ENCODE measurements at regions not wholly inside any gene's neighbourhood (a gene's known extent, or its start where the extent isn't known, plus 50 kb on each side); places are given as distances from the start of the nearest gene placed in this dataset.

DNA sequence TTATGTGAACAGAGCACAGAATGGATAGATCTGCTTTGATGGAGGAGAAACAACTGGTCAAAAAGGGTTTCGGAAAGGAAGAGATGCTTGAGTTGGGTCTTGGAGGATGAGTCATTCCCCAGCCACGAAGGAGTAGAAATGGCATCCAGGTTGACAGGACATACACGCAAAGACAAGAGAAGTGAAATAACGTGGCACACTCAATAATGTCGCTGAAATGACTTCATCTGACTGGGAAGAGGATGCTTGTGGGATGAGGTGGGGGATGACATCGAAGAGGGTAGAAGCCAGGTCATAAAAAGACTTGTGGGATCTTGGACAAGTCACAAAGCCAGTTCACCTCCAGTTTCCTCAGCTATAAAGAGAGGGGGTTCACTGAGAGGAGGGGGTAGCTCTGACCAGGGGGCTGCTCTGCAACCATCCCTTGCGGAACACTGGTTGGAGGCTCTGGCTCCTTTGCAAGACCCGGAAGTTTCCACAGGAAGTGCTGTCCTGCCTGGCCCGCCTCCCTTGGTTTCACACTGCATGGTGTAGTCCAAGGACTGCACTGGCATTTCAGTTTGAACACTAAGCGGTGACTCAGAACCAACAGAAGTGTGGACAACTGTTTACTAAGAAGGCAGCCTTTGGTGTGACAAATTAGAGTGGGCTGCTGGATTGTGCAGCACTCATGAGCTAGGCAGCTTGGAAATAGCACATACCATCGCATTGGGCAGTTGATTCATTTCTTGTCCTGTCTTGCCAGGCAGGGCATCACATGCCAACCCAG lies 189.9 kb upstream of the ADO start:
- H3K9me3 Mint-ChIP-seq (ENCODE audit: low read depth), result no peaks in the 10 kb centered on the region
- H3K4me1 Mint-ChIP-seq (ENCODE audit: low read depth), result peaks cover 40% of the 10 kb centered on the region
- H3K4me3 Mint-ChIP-seq, result no peak overlapping the region
- H3K27ac Mint-ChIP-seq, result no peak overlapping the region
- H3K27me3 Mint-ChIP-seq, result no peaks in the 10 kb centered on the region
- no peaks in the 10 kb centered on the region for H3K36me3 Mint-ChIP-seq

DNA sequence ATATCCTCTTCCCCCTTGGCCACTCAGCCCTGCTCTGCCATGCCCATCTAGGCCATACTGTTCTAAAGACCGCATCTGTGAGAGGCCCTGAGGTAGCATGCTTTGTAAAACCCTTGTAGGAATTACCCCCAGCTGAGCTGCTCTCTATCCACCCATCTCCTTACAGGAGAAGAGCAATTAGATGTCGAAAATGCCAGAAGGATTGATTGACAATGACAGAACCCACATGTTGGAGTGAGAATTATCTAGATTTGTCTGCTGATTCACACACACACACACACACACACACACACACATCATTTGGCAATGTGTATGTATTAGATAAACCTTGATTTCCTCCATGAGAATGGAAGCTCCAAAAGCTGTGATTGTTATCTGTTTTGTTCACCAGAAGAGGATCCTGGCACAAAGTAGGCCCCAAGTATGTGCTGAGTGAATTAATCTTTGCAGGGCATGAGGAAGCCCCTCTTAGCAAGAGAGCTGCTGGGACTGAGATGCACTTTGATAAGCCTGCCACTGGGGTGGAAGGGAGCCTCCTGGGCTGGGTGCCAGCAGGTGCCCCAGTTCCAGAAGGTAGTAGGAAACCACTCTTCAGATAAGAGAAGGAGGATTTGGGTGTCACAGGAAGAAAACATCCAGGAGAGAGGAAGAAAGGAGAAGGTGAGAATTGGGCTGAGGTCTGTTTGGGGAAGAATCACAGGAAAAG lies 187.5 kb upstream of the ADO start:
- no peak overlapping the region for H3K4me3 Mint-ChIP-seq
- H3K27me3 Mint-ChIP-seq, result no peaks in the 10 kb centered on the region
- peaks cover 2% of the 10 kb centered on the region for H3K36me3 Mint-ChIP-seq
- no peak overlapping the region for H3K27ac Mint-ChIP-seq
- no peaks in the 10 kb centered on the region for H3K9me3 Mint-ChIP-seq (ENCODE audit: low read depth)
- H3K4me1 Mint-ChIP-seq (ENCODE audit: low read depth), result peaks cover 33% of the 10 kb centered on the region

DNA sequence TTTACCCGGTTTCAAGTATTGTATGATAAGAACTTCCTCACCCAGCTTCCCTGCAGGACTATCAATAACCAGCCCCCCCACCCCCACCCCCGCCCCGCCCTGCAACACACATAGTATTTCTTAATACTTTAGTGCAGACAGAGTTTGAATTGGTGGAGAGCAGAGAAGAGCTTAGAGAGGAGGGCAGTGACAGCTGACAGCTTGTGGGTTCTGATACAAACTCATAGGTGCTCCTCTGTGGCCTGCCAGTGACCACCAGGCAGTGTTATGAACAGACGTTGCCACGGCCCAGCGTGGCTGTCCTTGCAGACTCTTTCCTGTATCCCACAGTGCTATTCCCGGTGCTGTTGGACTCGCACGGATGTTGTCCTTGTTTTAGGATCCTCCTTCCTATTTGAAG lies 186.9 kb upstream of the ADO start:
- H3K36me3 Mint-ChIP-seq, result peaks cover 2% of the 10 kb centered on the region
- H3K9me3 Mint-ChIP-seq (ENCODE audit: low read depth), result no peaks in the 10 kb centered on the region
- no peaks in the 10 kb centered on the region for H3K27me3 Mint-ChIP-seq
- H3K4me1 Mint-ChIP-seq (ENCODE audit: low read depth), result peaks cover 29% of the 10 kb centered on the region
- H3K4me3 Mint-ChIP-seq, result no peak overlapping the region
- H3K27ac Mint-ChIP-seq, result no peak overlapping the region

DNA sequence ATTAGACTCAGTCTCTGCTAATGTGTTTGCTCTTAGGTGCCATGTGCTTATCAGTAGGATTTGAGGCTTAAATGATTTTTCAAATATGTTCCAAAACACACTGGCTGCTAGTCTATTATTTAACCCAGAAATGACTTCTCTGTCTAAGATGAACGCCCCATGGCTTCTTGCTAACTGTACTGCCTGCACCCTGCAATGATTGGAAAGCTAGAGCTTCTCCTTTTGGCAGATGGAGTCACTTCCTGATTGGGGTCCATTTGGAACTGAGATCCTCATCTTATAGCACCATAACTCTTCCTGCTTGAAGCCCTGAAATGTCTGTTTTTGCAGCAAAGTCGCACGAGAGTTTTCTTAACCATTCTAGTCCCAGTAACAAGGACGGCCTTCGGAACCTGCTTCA lies 186.5 kb upstream of the ADO start:
- Mint-ChIP-seq H3K27me3 (no peaks in the 10 kb centered on the region), H3K4me1 (ENCODE audit: low read depth) (peaks cover 27% of the 10 kb centered on the region)

DNA sequence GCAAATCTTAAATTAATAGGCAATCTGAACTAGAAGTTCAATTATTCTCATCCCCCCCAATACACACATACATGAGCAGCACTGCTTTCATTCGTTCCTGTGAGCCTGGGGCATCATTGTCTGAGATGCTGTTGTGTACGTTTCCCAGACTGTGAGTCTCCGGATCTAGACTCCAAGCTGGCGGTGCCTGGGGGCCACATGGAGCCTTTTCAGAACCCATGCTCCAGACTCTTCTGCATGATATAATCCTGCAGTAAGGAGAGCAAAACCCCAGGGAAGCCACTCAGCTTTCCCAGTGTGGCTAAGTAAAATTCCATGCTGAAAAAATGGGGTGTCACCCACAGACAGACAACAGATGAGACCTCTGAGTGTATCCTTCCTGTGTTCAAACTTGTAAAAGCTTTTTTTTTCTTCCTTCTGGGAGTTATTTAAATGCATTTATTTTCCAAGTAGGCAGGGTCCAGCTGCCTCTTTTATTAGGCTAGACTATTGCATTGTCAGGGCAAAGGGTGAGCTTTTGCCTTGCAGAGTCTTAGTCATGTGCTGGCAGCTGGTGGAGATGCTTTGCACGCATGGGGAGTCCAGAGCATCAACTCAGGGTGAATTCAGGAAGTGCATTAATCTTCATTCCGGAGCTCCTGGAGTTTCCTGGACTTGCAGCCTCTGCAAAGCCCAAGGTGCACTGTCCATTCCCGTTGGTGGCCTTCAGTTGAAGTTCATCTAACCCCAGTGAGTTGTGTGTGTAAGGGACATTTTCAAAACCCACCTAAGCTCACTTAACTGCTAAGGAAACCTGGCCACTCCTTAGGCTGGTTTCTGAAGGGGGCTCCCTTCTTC lies 185.7 kb upstream of the ADO start:
- Mint-ChIP-seq H3K9me3 (ENCODE audit: low read depth) (no peaks in the 10 kb centered on the region), H3K36me3 (peaks cover 2% of the 10 kb centered on the region), H3K4me1 (ENCODE audit: low read depth) (peaks cover 23% of the 10 kb centered on the region), H3K27ac (no peak overlapping the region), H3K27me3 (no peaks in the 10 kb centered on the region), H3K4me3 (no peak overlapping the region)

More for the DNA sequence above, 186.5 kb upstream of the ADO start:
- H3K4me3 Mint-ChIP-seq, result no peak overlapping the region
- H3K9me3 Mint-ChIP-seq (ENCODE audit: low read depth), result no peaks in the 10 kb centered on the region
- H3K27ac Mint-ChIP-seq, result no peak overlapping the region
- peaks cover 2% of the 10 kb centered on the region for H3K36me3 Mint-ChIP-seq

DNA sequence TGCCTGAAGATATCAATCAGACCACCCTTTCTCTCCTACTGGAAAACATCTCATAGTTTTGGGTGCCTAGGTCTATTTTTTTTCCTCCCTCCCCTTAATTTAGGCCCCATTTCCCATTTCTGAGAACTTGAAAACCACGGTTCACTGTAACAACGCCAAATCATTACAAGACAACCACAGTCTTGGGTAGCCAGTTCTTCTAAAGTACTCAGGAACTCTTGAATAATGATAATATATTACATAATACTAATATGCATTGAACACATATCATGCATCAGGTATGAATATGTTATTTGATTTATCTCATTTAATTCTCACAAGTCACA lies 185.1 kb upstream of the ADO start:
- peaks cover 2% of the 10 kb centered on the region for H3K36me3 Mint-ChIP-seq
- no peaks in the 10 kb centered on the region for H3K27me3 Mint-ChIP-seq
- no peak overlapping the region for H3K4me3 Mint-ChIP-seq
- H3K9me3 Mint-ChIP-seq (ENCODE audit: low read depth), result no peaks in the 10 kb centered on the region
- H3K4me1 Mint-ChIP-seq (ENCODE audit: low read depth), result peaks cover 18% of the 10 kb centered on the region
- H3K27ac Mint-ChIP-seq, result no peak overlapping the region

DNA sequence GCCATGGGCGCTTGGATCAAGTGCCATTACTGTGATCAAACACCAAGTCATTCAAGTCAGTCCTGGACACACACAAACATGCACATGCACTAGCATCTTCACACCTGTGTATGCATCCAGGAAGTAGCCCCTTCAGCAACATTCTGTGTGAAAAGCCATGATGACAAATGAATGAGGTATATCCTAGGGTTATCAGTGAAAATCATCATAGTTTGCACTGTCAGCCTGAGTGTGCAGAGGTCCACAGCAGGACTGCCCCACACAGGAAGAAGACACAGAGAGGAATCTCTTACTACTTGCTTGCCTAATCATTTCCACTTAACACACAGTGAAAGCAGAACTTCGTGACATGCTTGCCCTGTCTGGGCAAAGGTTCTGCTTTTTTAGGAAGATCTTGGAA lies 184.0 kb upstream of the ADO start:
- Mint-ChIP-seq H3K9me3 (ENCODE audit: low read depth) (no peaks in the 10 kb centered on the region), H3K27ac (no peak overlapping the region), H3K4me3 (no peak overlapping the region), H3K27me3 (no peaks in the 10 kb centered on the region), H3K36me3 (peaks cover 2% of the 10 kb centered on the region), H3K4me1 (ENCODE audit: low read depth) (peaks cover 11% of the 10 kb centered on the region)

DNA sequence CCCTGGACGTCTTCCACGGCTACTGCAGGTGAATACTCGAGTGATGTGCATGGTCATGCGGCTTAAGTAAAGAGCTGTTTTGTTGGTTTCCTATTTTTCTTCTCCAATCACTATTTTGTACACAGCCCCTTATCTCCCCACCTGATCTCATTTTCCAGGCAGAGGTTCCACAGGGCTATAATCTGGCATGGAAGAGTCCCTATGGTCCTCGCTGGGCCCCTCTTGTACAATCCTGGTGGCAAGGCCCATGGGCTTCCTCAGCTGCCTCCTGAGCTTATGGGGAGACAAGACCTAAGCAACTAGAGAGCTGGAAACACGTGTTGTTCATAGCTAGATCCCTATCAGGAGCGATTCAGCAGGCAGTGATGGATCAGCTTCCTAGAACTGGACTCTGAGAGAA lies 181.3 kb upstream of the ADO start:
- Mint-ChIP-seq H3K4me3 (no peak overlapping the region), H3K4me1 (ENCODE audit: low read depth) (peaks cover 15% of the 10 kb centered on the region), H3K36me3 (peaks cover 2% of the 10 kb centered on the region), H3K9me3 (ENCODE audit: low read depth) (no peaks in the 10 kb centered on the region), H3K27me3 (no peaks in the 10 kb centered on the region), H3K27ac (no peak overlapping the region)

DNA sequence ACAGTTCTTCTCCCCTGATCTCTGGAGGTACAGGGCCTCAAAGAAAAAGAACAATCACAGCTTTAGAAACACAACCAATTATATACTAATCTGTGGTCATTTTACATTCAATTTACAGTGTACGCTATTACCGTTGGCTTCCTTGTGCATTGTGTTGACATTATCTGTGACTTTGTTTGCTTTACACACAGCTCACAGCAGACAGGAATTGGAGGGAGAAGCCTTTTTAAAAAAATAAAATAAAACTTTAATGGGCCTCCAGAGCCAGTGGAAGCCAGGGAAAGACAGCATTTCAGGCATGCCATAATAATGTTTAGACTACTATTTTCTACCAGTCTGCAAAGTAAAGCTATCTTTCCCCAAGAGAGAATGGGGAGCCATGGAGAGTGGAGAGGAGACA lies 179.0 kb upstream of the ADO start:
- Mint-ChIP-seq H3K9me3 (ENCODE audit: low read depth) (no peaks in the 10 kb centered on the region), H3K4me1 (ENCODE audit: low read depth) (peaks cover 11% of the 10 kb centered on the region), H3K27ac (no peak overlapping the region), H3K27me3 (no peaks in the 10 kb centered on the region), H3K4me3 (no peak overlapping the region), H3K36me3 (peaks cover 2% of the 10 kb centered on the region)

DNA sequence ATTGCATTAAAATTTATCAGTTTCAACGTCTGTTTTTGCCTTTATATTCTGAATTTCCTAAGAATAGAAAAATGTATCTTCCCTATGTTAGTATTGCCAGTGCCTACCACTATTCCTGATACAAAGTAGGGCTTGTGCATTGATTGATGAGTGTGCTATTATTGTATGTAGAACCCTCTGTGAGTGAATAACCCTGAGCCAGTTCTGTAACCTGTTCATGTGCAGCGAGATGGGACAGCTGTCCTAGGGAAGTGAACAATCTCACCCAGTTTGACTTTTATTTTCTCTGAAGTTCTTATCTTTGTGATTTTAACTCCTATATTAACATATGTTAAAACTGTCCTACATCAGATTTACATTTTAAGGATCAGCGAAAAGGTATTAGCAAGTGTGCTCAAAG lies 178.4 kb upstream of the ADO start:
- no peaks in the 10 kb centered on the region for H3K36me3 Mint-ChIP-seq
- H3K9me3 Mint-ChIP-seq (ENCODE audit: low read depth), result no peaks in the 10 kb centered on the region
- no peak overlapping the region for H3K27ac Mint-ChIP-seq
- no peaks in the 10 kb centered on the region for H3K27me3 Mint-ChIP-seq
- H3K4me3 Mint-ChIP-seq, result no peak overlapping the region
- H3K4me1 Mint-ChIP-seq (ENCODE audit: low read depth), result peaks cover 9% of the 10 kb centered on the region

DNA sequence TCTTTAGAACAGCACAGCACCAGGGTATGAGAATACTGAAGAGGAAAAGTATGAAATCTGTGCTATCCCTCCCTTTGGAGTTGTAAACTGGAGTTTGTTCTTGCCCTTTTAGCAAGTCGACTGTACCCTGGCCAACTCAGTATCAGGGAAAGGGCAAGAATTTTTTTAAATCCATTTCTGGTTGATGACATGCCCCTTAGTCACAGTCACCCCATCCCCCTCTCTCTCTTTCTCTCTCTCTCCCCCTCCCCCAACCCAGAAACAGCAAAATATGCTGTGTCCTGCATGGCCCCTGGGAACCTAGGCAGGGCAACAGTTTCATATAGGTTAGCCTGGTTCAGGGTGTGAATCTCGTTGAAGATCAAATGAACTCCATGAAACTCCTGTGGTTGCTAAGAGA lies 177.7 kb upstream of the ADO start:
- Mint-ChIP-seq H3K4me1 (ENCODE audit: low read depth) (peaks cover 15% of the 10 kb centered on the region), H3K4me3 (no peak overlapping the region), H3K27me3 (no peaks in the 10 kb centered on the region), H3K27ac (no peak overlapping the region), H3K9me3 (ENCODE audit: low read depth) (no peaks in the 10 kb centered on the region), H3K36me3 (no peaks in the 10 kb centered on the region)

DNA sequence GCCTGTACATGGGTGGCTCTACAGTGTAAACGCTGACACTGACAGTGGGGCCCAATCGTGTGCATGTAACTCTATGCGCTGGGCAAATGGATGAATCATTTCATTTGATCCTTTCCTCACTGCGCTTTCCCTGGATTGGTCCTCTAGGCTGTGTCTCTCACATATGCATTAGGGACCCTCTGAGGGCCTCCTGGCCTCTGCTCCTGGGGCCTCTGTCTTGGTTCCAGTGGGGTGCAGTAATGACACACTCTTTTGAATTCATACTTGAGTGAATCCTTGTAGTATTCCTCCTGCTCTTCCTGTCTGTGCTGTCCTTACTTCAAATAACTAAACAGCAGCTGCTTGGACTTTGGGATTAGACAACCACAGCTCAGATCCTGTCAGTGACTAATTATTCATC lies 176.5 kb upstream of the ADO start:
- Mint-ChIP-seq H3K27me3 (no peaks in the 10 kb centered on the region), H3K4me1 (ENCODE audit: low read depth) (peaks cover 27% of the 10 kb centered on the region)

DNA sequence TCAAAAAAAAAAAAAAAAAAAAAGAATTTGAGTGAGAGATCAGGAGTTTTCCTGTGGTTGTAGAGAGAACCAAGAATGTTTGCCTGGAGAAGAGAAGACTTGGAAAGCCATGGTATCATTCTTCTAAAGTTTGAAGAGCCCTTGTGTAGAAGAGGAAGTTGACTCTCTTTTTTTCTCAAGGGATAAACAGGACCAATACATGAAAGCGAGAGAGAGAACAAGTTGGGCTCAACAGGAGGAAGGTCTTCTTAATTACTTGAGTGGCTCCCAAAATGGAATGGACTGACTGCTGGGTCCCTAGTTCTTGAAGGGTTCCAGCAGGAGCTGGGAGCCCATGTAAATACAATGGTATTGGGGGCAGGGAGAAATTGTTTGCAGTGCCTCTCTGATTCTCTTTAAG lies 173.3 kb upstream of the ADO start:
- Mint-ChIP-seq H3K9me3 (ENCODE audit: low read depth) (no peaks in the 10 kb centered on the region), H3K4me1 (ENCODE audit: low read depth) (peaks cover 31% of the 10 kb centered on the region), H3K27me3 (no peaks in the 10 kb centered on the region), H3K36me3 (no peaks in the 10 kb centered on the region), H3K4me3 (no peak overlapping the region), H3K27ac (peak overlapping the region; percentile 34)

More for the DNA sequence above, 176.5 kb upstream of the ADO start:
- H3K9me3 Mint-ChIP-seq (ENCODE audit: low read depth), result no peaks in the 10 kb centered on the region
- H3K36me3 Mint-ChIP-seq, result no peaks in the 10 kb centered on the region
- no peak overlapping the region for H3K4me3 Mint-ChIP-seq
- no peak overlapping the region for H3K27ac Mint-ChIP-seq

DNA sequence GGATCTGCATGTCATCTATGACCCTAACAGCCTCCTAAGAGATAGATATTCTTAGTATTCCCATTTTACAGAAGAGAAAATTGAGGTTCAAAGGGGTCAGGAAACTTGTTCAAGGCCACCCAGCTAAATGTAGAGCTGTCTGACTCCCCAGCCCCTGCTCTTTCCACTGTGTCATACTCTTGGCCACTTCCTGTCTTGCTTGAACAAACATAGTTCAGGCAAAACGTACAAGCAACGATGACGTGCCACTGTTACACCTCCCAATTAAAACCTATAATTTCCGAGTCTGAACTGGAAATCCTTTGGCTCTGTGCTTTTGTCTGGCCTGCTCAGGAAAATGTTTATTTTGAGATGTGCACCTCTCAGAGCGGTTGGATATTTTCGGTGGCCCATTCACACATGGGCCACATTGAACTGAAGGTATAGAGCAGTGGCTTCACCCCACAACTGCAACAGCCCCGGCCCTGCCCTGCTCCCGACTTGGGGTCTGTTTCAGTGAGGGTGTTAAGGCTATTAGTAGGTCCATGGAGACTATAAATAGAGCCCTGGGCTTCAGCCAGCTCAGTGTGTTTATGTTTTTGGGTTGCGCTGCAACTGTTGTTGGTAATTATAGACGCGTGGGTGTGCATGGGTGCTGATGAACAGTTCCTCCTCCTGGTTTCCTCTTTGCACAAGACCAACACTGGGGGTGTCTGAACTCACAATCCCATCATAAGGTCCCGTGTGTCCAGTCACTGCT lies 172.3 kb upstream of the ADO start:
- Mint-ChIP-seq H3K27ac (peak overlapping the region; percentile 50), H3K4me1 (ENCODE audit: low read depth) (peaks cover 26% of the 10 kb centered on the region), H3K4me3 (no peak overlapping the region), H3K27me3 (no peaks in the 10 kb centered on the region), H3K9me3 (ENCODE audit: low read depth) (no peaks in the 10 kb centered on the region), H3K36me3 (no peaks in the 10 kb centered on the region)

DNA sequence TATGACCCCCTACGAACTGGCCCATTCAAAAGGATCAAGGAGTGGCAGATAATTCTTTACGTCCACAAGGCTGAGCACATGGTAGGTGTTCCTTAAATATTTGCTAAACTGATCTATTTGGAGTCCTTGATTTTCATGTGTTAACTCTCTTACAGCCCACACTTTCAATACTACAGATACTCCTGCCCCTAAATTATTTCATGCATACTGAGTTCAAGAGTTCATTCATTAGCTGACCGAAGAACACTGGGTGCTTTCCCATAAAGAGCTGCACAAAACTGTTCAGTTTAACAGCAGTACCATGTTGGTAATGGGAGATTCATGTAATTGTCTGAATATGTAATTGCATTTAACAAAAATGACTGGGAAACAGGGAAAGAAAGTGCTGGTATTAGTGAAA lies 170.5 kb upstream of the ADO start:
- no peaks in the 10 kb centered on the region for H3K9me3 Mint-ChIP-seq (ENCODE audit: low read depth)
- H3K27me3 Mint-ChIP-seq, result no peaks in the 10 kb centered on the region
- peaks cover 24% of the 10 kb centered on the region for H3K4me1 Mint-ChIP-seq (ENCODE audit: low read depth)
- H3K4me3 Mint-ChIP-seq, result no peak overlapping the region
- H3K27ac Mint-ChIP-seq, result no peak overlapping the region
- no peaks in the 10 kb centered on the region for H3K36me3 Mint-ChIP-seq

All from activated naive CD8-positive, alpha-beta T cell (primary cell).